PFSK-1 (cell line): ENCODE measurements at regions not wholly inside any gene's neighbourhood (a gene's known extent, or its start where the extent isn't known, plus 50 kb on each side); places are given as distances from the start of the nearest gene placed in this dataset.

Experiments used
- FOXP2 ChIP-seq: optimal IDR thresholded peaks from 2 replicates; pipeline ENCODE3; 2011; ENCODE audit warnings: borderline replicate concordance, control low read depth, inconsistent platforms; ENCODE audit not compliant: insufficient read depth; ENCODE audit errors: extremely low read length, extremely low read depth
- POLR2AphosphoS5 ChIP-seq: IDR thresholded peaks from 2 replicates; pipeline ENCODE4 v1.6.1; 2012; ENCODE audit warnings: low read depth, mild to moderate bottlenecking, control low read depth, low read length, moderate library complexity
- REST ChIP-seq, 2 experiments: IDR thresholded peaks; 2 replicates each; pipeline versions ENCODE4 v1.6.1 to v1.8.0; 2011 to 2012; ENCODE audit warnings: low read depth in 2 of 2, low read length in 2 of 2, control low read depth in 1 of 2, inconsistent platforms in 1 of 2, mild to moderate bottlenecking in 1 of 2, moderate library complexity in 1 of 2; ENCODE audit not compliant: insufficient read depth in 1 of 2
- SIN3A ChIP-seq: IDR thresholded peaks from 2 replicates; pipeline ENCODE4 v1.6.1; 2012; ENCODE audit warnings: mild to moderate bottlenecking, low read length, moderate library complexity, borderline replicate concordance; ENCODE audit not compliant: insufficient read depth
- TAF1 ChIP-seq: IDR thresholded peaks from 2 replicates; pipeline ENCODE4 v1.6.1; 2012; ENCODE audit warnings: low read length, control low read depth, borderline replicate concordance; ENCODE audit not compliant: insufficient read depth

- no peak for TF ChIP-seq TAF1
- no peak for TF ChIP-seq REST (IDR thresholded peaks at IDR 0.05; ENCODE audit: insufficient read depth in 1 of 2, low read depth in 2 of 2, low read length in 2 of 2)
- TF ChIP-seq POLR2AphosphoS5, result no peak
- no peak for TF ChIP-seq FOXP2
- no peak for TF ChIP-seq SIN3A
These were observed 1416.1 kb upstream of the CDH6 start for GRCh38 chr5:29777373-29777772.

GRCh38 chr5:29770936-29771335 is 1422.5 kb upstream of the CDH6 start:
- TF ChIP-seq TAF1 (no peak), REST (IDR thresholded peaks at IDR 0.05; ENCODE audit: insufficient read depth in 1 of 2, low read depth in 2 of 2, low read length in 2 of 2) (no peak), SIN3A (no peak), FOXP2 (no peak), POLR2AphosphoS5 (no peak)

- TF ChIP-seq REST (IDR thresholded peaks at IDR 0.05; ENCODE audit: insufficient read depth in 1 of 2, low read depth in 2 of 2, low read length in 2 of 2), result no peak
- no peak for TF ChIP-seq FOXP2
- TF ChIP-seq SIN3A, result no peak
- TF ChIP-seq POLR2AphosphoS5, result no peak
- TF ChIP-seq TAF1, result no peak
These were observed 1424.0 kb upstream of the CDH6 start for GRCh38 chr5:29769474-29769873.

- TF ChIP-seq TAF1 (no peak), FOXP2 (no peak), SIN3A (no peak), REST (IDR thresholded peaks at IDR 0.05; ENCODE audit: insufficient read depth in 1 of 2, low read depth in 2 of 2, low read length in 2 of 2) (no peak), POLR2AphosphoS5 (no peak)
These were observed 1434.5 kb upstream of the CDH6 start for GRCh38 chr5:29758986-29759421.

GRCh38 chr5:29750453-29750852 is 1443.0 kb upstream of the CDH6 start:
- TF ChIP-seq SIN3A (no peak), REST (IDR thresholded peaks at IDR 0.05; ENCODE audit: insufficient read depth in 1 of 2, low read depth in 2 of 2, low read length in 2 of 2) (no peak), TAF1 (no peak), FOXP2 (no peak), POLR2AphosphoS5 (no peak)
